ENCODE measurements at regions not wholly inside any gene's neighbourhood (a gene's known extent, or its start where the extent isn't known, plus 50 kb on each side); places are given as distances from the start of the nearest gene placed in this dataset.

GRCh38 chr4:117327491-117327890 lies 242.1 kb upstream of the TRAM1L1 start:
- Histone ChIP-seq H3K9me3 (no peaks in the 10 kb centered on the region), H3K27me3 (replicated peaks; ENCODE audit: control insufficient read depth, insufficient read depth, low read length) (no peaks in the 10 kb centered on the region), H3K36me3 (ENCODE audit: control insufficient read depth, insufficient read depth, low read length) (no peaks in the 10 kb centered on the region), H3K4me1 (no peaks in the 10 kb centered on the region), H3K4me3 (ENCODE audit: low read depth, low read length) (no peak overlapping the region)
- no peaks in the 10 kb centered on the region for H3K36me3 Mint-ChIP-seq (ENCODE audit: insufficient read depth, unreplicated experiment)
- TF ChIP-seq CTCF (IDR thresholded peaks at IDR 0.05; ENCODE audit: insufficient read depth in 1 of 2, low read depth in 1 of 2, low read length in 1 of 2, severe bottlenecking in 1 of 2, unreplicated experiment in 1 of 2): no peak
- BruUV-seq (replicated peaks): no TSS peak
- no peak overlapping the region for H3K4me3 Mint-ChIP-seq (ENCODE audit: unreplicated experiment)
- CTCF ChIA-PET: no interaction called here
- POLR2A ChIA-PET: no interaction called here
- no peak for DNase-seq
- peaks cover 7% of the 10 kb centered on the region for H3K4me1 Mint-ChIP-seq (ENCODE audit: low read depth, unreplicated experiment)
- intact Hi-C loops (cut with micrococcal nuclease; ENCODE audit: unreplicated experiment): no loop called here
- H3K27me3 Mint-ChIP-seq (ENCODE audit: insufficient read depth, unreplicated experiment): no peaks in the 10 kb centered on the region
- no peaks in the 10 kb centered on the region for H3K9me3 Mint-ChIP-seq (ENCODE audit: unreplicated experiment)
- no peak overlapping the region for H3K27ac Mint-ChIP-seq (ENCODE audit: unreplicated experiment)

GRCh38 chr4:117328333-117328732 lies 243.0 kb upstream of the TRAM1L1 start:
- intact Hi-C loops (cut with micrococcal nuclease; ENCODE audit: unreplicated experiment): no loop called here
- POLR2A ChIA-PET: no interaction called here

GRCh38 chr4:117331817-117332216 lies 246.4 kb upstream of the TRAM1L1 start:
- Histone ChIP-seq H3K4me3 (ENCODE audit: low read depth, low read length) (no peak overlapping the region), H3K27me3 (replicated peaks; ENCODE audit: control insufficient read depth, insufficient read depth, low read length) (no peaks in the 10 kb centered on the region), H3K4me1 (no peaks in the 10 kb centered on the region), H3K36me3 (ENCODE audit: control insufficient read depth, insufficient read depth, low read length) (no peaks in the 10 kb centered on the region), H3K9me3 (no peaks in the 10 kb centered on the region)
- Mint-ChIP-seq H3K9me3 (ENCODE audit: unreplicated experiment) (no peaks in the 10 kb centered on the region), H3K36me3 (ENCODE audit: insufficient read depth, unreplicated experiment) (no peaks in the 10 kb centered on the region), H3K4me1 (ENCODE audit: low read depth, unreplicated experiment) (no peaks in the 10 kb centered on the region), H3K27me3 (ENCODE audit: insufficient read depth, unreplicated experiment) (no peaks in the 10 kb centered on the region), H3K27ac (ENCODE audit: unreplicated experiment) (no peak overlapping the region), H3K4me3 (ENCODE audit: unreplicated experiment) (no peak overlapping the region)
- TF ChIP-seq CTCF (IDR thresholded peaks at IDR 0.05; ENCODE audit: insufficient read depth in 1 of 2, low read depth in 1 of 2, low read length in 1 of 2, severe bottlenecking in 1 of 2, unreplicated experiment in 1 of 2): no peak
- POLR2A ChIA-PET: no interaction called here
- no peak for DNase-seq
- intact Hi-C loops (cut with micrococcal nuclease; ENCODE audit: unreplicated experiment): no loop called here
- BruUV-seq (replicated peaks): no TSS peak
- CTCF ChIA-PET: no interaction called here

More at GRCh38 chr4:117328333-117328732, 243.0 kb upstream of the TRAM1L1 start:
- H3K9me3 ChIP-seq: no peaks in the 10 kb centered on the region
- DNase-seq: no peak
- no peak overlapping the region for H3K4me3 ChIP-seq (ENCODE audit: low read depth, low read length)
- no TSS peak for BruUV-seq (replicated peaks)
- Mint-ChIP-seq H3K4me3 (ENCODE audit: unreplicated experiment) (no peak overlapping the region), H3K4me1 (ENCODE audit: low read depth, unreplicated experiment) (peaks cover 7% of the 10 kb centered on the region), H3K27ac (ENCODE audit: unreplicated experiment) (no peak overlapping the region), H3K9me3 (ENCODE audit: unreplicated experiment) (no peaks in the 10 kb centered on the region), H3K36me3 (ENCODE audit: insufficient read depth, unreplicated experiment) (no peaks in the 10 kb centered on the region), H3K27me3 (ENCODE audit: insufficient read depth, unreplicated experiment) (no peaks in the 10 kb centered on the region)
- TF ChIP-seq CTCF (IDR thresholded peaks at IDR 0.05; ENCODE audit: insufficient read depth in 1 of 2, low read depth in 1 of 2, low read length in 1 of 2, severe bottlenecking in 1 of 2, unreplicated experiment in 1 of 2): no peak
- H3K4me1 ChIP-seq: no peaks in the 10 kb centered on the region
- CTCF ChIA-PET: no interaction called here
- no peaks in the 10 kb centered on the region for H3K36me3 ChIP-seq (ENCODE audit: control insufficient read depth, insufficient read depth, low read length)
- H3K27me3 ChIP-seq (replicated peaks; ENCODE audit: control insufficient read depth, insufficient read depth, low read length): no peaks in the 10 kb centered on the region
